ENCODE measurements at regions not wholly inside any gene's neighbourhood (a gene's known extent, or its start where the extent isn't known, plus 50 kb on each side); places are given as distances from the start of the nearest gene placed in this dataset.

- TF ChIP-seq CTCF (IDR thresholded peaks at IDR 0.05) = no peak
- TF ChIP-seq EP300 (IDR thresholded peaks at IDR 0.05) = no peak
- no peak for TF ChIP-seq POLR2A (IDR thresholded peaks at IDR 0.05)
These were observed 1645.6 kb upstream of the MIR17HG start for GRCh38 chr13:89701913-89702312.

Data from ovary (tissue), 3 donors.